SK-N-SH (cell line): ENCODE measurements at regions not wholly inside any gene's neighbourhood (a gene's known extent, or its start where the extent isn't known, plus 50 kb on each side); places are given as distances from the start of the nearest gene placed in this dataset.

Experiments
- CTCF ChIA-PET: fragments of 300-600, 350-600 bp; formaldehyde crosslinking; extraction: SDS; loops from one replicate; lab custom pipeline; 2021; lab: Yijun Ruan, JAX
- POLR2A ChIA-PET: fragments of 350-600 bp; sonication (Branson Sonifier 250); formaldehyde crosslinking; extraction: SDS; loops from one replicate; lab custom pipeline; 2020; ENCODE audit warnings: antibody characterized with exemption, inconsistent platforms; lab: Yijun Ruan, JAX
- DNase-seq: peaks from one replicate; pipeline ENCODE4 v3.0.0; 2012
- H2AFZ ChIP-seq: fragments of 200-600 bp; sonication (generic); 2 replicates; pipeline ENCODE4 v1.8.1; 2016; ENCODE audit warnings: antibody characterized with exemption, mild to moderate bottlenecking, low read depth
- H3F3A ChIP-seq: fragments of 200-600 bp; sonication (generic); replicated peaks from 2 replicates; pipeline ENCODE3; 2016; ENCODE audit warnings: antibody characterized with exemption, mild to moderate bottlenecking; ENCODE audit not compliant: insufficient read depth
- H3K27ac ChIP-seq, 2 experiments: fragments of 200-500 bp in 1 of 2; fragments of 200-600 bp in 1 of 2; sonication (Bioruptor generic) in 1 of 2; sonication (generic), shearing (Covaris generic) in 1 of 2; 2 replicates each; pipeline versions ENCODE4 v1.5.1 to v1.6.1; 2014 to 2016; ENCODE audit warnings: low read depth in 2 of 2, inconsistent platforms in 1 of 2, low read length in 1 of 2, mild to moderate bottlenecking in 1 of 2, mixed read lengths in 1 of 2
- H3K27me3 ChIP-seq: fragments of 200-600 bp; sonication (generic), shearing (Covaris generic); 2 replicates; pipeline ENCODE4 v1.6.1; 2016; ENCODE audit warnings: mixed run types; ENCODE audit not compliant: insufficient read depth
- H3K36me3 ChIP-seq, 2 experiments: fragments of 200-500 bp in 1 of 2; fragments of 200-600 bp in 1 of 2; sonication (Bioruptor generic) in 1 of 2; sonication (generic) in 1 of 2; replicated peaks in 1 of 2; 2 replicates each; pipeline versions ENCODE3 to v1.5.1; 2014 to 2016; ENCODE audit warnings: low read length in 1 of 2, mild to moderate bottlenecking in 1 of 2; ENCODE audit not compliant: insufficient read depth in 2 of 2, control insufficient read depth in 1 of 2
- H3K4me1 ChIP-seq, 2 experiments: fragments of 200-500 bp in 1 of 2; fragments of 200-600 bp in 1 of 2; sonication (Bioruptor generic) in 1 of 2; sonication (generic), shearing (Covaris generic) in 1 of 2; 2 replicates each; pipeline versions ENCODE4 v1.5.1 to v1.6.1; 2014 to 2016; ENCODE audit warnings: low read depth in 1 of 2, low read length in 1 of 2, mixed run types in 1 of 2; ENCODE audit not compliant: insufficient read depth in 2 of 2, control insufficient read depth in 1 of 2
- H3K4me2 ChIP-seq: fragments of 200-600 bp; sonication (generic), shearing (Covaris generic); 2 replicates; pipeline ENCODE4 v1.6.1; 2017; ENCODE audit warnings: mixed run types
- H3K4me3 ChIP-seq, 2 experiments: fragments of 200-500 bp in 1 of 2; fragments of 200-600 bp in 1 of 2; sonication (Bioruptor generic) in 1 of 2; sonication (generic), shearing (Covaris generic) in 1 of 2; 2 replicates each; pipeline versions ENCODE4 v1.5.1 to v1.8.1; 2014 to 2016; ENCODE audit warnings: low read depth in 2 of 2, inconsistent platforms in 1 of 2, low read length in 1 of 2, mild to moderate bottlenecking in 1 of 2, mixed read lengths in 1 of 2, moderate library complexity in 1 of 2
- H3K79me2 ChIP-seq: fragments of 200-600 bp; sonication (generic); 2 replicates; pipeline ENCODE4 v1.8.1; 2017; ENCODE audit warnings: mild to moderate bottlenecking; ENCODE audit not compliant: insufficient read depth
- H3K9ac ChIP-seq: fragments of 200-600 bp; sonication (generic); 2 replicates; pipeline ENCODE4 v1.6.1; 2017; ENCODE audit warnings: mixed run types
- H3K9me2 ChIP-seq: fragments of 200-600 bp; sonication (generic); 2 replicates; pipeline ENCODE4 v1.6.1; 2017; ENCODE audit warnings: mixed run types
- H3K9me3 ChIP-seq: fragments of 200-600 bp; sonication (generic); 2 replicates; pipeline ENCODE4 v1.6.1; 2017; ENCODE audit warnings: mixed run types, mild to moderate bottlenecking, moderate library complexity
- H4K20me1 ChIP-seq: fragments of 200-600 bp; sonication (generic); 2 replicates; pipeline ENCODE4 v1.6.1; 2017; ENCODE audit warnings: mild to moderate bottlenecking, mixed run types; ENCODE audit not compliant: insufficient read depth
- CHD2 ChIP-seq: fragments of 150-350 bp; IDR thresholded peaks from 2 replicates; pipeline ENCODE4 v1.6.1; 2018; ENCODE audit warnings: low read length; ENCODE audit not compliant: partially characterized antibody
- ELF1 ChIP-seq: IDR thresholded peaks from 2 replicates; pipeline ENCODE4 v1.4.0; 2012
- FOXJ3 ChIP-seq: sonication (generic); formaldehyde crosslinking; IDR thresholded peaks from 2 replicates; pipeline ENCODE4 v1.5.1; 2020; ENCODE audit warnings: mild to moderate bottlenecking, missing genetic modification reagents
- GATA2 ChIP-seq: sonication (generic); formaldehyde crosslinking; IDR thresholded peaks from 2 replicates; pipeline ENCODE4 v1.5.0; 2020; ENCODE audit warnings: mild to moderate bottlenecking, missing genetic modification reagents
- MEF2A ChIP-seq: IDR thresholded peaks from 2 replicates; pipeline ENCODE4 v1.4.0; 2012; ENCODE audit warnings: low read depth, borderline replicate concordance
- NRF1 ChIP-seq: IDR thresholded peaks from 2 replicates; pipeline ENCODE4 v1.6.1; 2012; ENCODE audit warnings: low read depth, mild to moderate bottlenecking, low read length
- POLR2AphosphoS5 ChIP-seq: IDR thresholded peaks from 2 replicates; pipeline ENCODE4 v1.6.1; 2012; ENCODE audit warnings: low read depth, low read length
- RAD21 ChIP-seq: IDR thresholded peaks from 2 replicates; pipeline ENCODE4 v1.6.1; 2012; ENCODE audit warnings: mild to moderate bottlenecking, low read length
- RCOR1 ChIP-seq: fragments of 150-350 bp; IDR thresholded peaks from 2 replicates; pipeline ENCODE4 v1.6.1; 2017; ENCODE audit warnings: antibody characterized with exemption, low read length
- RXRA ChIP-seq: IDR thresholded peaks from 2 replicates; pipeline ENCODE4 v1.4.0; 2012; ENCODE audit warnings: low read depth, mild to moderate bottlenecking, borderline replicate concordance
- SIN3A ChIP-seq: IDR thresholded peaks from 2 replicates; pipeline ENCODE4 v1.6.1; 2012; ENCODE audit warnings: low read depth, mild to moderate bottlenecking, low read length, moderate library complexity, borderline replicate concordance
- SMC3 ChIP-seq: IDR thresholded peaks from 2 replicates; pipeline ENCODE4 v1.6.1; 2012; ENCODE audit warnings: low read depth, low read length, improper control_type of control experiment
- TEAD4 ChIP-seq: IDR thresholded peaks from 2 replicates; pipeline ENCODE4 v1.4.0; 2012; ENCODE audit warnings: mild to moderate bottlenecking, borderline replicate concordance; ENCODE audit not compliant: insufficient read depth
- WGBS: methylation state at CpG from one replicate; pipeline ENCODE4 v1.1.6; 2017; ENCODE audit warnings: low lambda C conversion rate; 5-methylcytosine and 5-hydroxymethylcytosine counted together
- TF ChIP-seq, protein P1 (sequence below): fragments of 150-350 bp; IDR thresholded peaks from 2 replicates; pipeline ENCODE4 v1.6.1; 2016; ENCODE audit warnings: mild to moderate bottlenecking, low read depth, low read length
- TF ChIP-seq, protein P2 (sequence below): IDR thresholded peaks from 2 replicates; pipeline ENCODE4; 2012
- TF ChIP-seq, protein P3 (sequence below): fragments of 150-350 bp; IDR thresholded peaks from 2 replicates; pipeline ENCODE4 v1.6.1; 2017; ENCODE audit warnings: antibody characterized with exemption, low read length, low read depth, borderline replicate concordance
- TF ChIP-seq, protein P4 (sequence below): IDR thresholded peaks from 2 replicates; pipeline ENCODE4 v1.4.0; 2012; ENCODE audit warnings: low read depth, borderline replicate concordance
- TF ChIP-seq, protein P5 (sequence below): IDR thresholded peaks from 2 replicates; pipeline ENCODE4 v1.4.0; 2012; ENCODE audit warnings: low read depth

DNA sequence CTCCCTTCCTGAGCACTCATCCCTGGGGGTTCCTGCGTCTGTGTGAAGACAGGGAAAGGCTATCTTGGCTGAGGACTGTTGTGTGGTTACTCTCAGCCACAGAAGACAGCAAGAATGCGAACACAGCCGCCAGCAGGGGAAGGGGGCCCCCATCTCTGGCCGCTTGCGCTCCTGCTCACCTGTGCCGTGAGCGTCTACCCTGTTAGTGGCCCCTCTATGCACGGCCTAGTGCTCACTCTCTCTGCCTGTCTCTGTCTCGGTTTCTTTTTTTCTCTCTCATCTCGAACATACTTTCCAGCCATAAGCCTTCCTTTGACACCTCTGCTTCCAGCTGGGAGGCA lies 206.7 kb upstream of the APCDD1 start:
- Histone ChIP-seq H4K20me1 (no peaks in the 10 kb centered on the region), H3K4me2 (no peak overlapping the region), H3K36me3 (no peaks in the 10 kb centered on the region), H3K27me3 (no peaks in the 10 kb centered on the region; the same call in 1 of the 2 replicates), H3K9me2 (no peaks in the 10 kb centered on the region), H3K4me3 (no peak overlapping the region), H3K9ac (no peak overlapping the region), H3K9me3 (no peaks in the 10 kb centered on the region), H3K27ac (no peak overlapping the region), H3K4me1 (peaks cover 0 to 30% of the 10 kb centered on the region in 2 experiments; a peak in 1 of 4 replicates), H2AFZ (no peak overlapping the region), H3K79me2 (no peaks in the 10 kb centered on the region), H3F3A (no peaks in the 10 kb centered on the region)
- CTCF ChIA-PET, result no interaction called here
- POLR2A ChIA-PET, result no interaction called here
- TF ChIP-seq MEF2A, result no peak
- no peak for TF ChIP-seq RXRA
- WGBS, result 64% methylated on average over 9 of the region's 10 CpGs
- DNase-seq, result no peak

DNA sequence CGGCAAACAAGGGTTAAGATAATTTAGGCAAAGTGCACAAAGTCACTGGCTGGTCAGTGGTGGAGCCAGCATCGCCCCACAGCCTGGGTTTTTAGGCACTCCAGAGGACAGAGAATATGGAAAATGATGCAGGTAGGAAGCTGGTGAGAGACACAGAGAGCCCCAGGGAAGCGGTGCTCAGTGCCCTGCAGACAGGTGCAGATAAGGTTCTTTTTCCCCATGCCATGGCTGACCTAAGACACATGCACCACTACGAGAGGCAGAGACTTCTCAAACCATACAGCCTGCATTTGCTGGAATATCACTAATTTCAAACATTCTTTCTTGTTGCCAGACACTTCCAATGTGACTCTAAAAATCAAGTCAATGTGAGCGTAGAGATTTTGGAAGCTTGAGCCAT lies 205.7 kb upstream of the APCDD1 start:
- Histone ChIP-seq H3K27me3 (no peaks in the 10 kb centered on the region; the same call in 1 of the 2 replicates), H3F3A (no peaks in the 10 kb centered on the region), H3K9me2 (no peaks in the 10 kb centered on the region), H2AFZ (no peak overlapping the region), H3K9ac (no peak overlapping the region), H3K4me2 (no peak overlapping the region), H3K9me3 (no peaks in the 10 kb centered on the region), H3K4me1 (peaks cover 0 to 30% of the 10 kb centered on the region in 2 experiments; a peak in 1 of 4 replicates), H3K79me2 (no peaks in the 10 kb centered on the region), H4K20me1 (no peaks in the 10 kb centered on the region), H3K27ac (no peak overlapping the region), H3K36me3 (no peaks in the 10 kb centered on the region), H3K4me3 (no peak overlapping the region)
- ChIA-PET CTCF (interaction anchor here (1.2 kb wide), 1 partner anchor 20 kb away, joined by 3 read pairs; no protein-coding TSS in a partner anchor), POLR2A (no interaction called here)
- no peak for TF ChIP-seq RCOR1
- TF ChIP-seq, protein P1, sequence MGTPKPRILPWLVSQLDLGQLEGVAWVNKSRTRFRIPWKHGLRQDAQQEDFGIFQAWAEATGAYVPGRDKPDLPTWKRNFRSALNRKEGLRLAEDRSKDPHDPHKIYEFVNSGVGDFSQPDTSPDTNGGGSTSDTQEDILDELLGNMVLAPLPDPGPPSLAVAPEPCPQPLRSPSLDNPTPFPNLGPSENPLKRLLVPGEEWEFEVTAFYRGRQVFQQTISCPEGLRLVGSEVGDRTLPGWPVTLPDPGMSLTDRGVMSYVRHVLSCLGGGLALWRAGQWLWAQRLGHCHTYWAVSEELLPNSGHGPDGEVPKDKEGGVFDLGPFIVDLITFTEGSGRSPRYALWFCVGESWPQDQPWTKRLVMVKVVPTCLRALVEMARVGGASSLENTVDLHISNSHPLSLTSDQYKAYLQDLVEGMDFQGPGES, result no peak
- 58% methylated on average over 5 of the region's 5 CpGs for WGBS
- DNase-seq, result no peak

DNA sequence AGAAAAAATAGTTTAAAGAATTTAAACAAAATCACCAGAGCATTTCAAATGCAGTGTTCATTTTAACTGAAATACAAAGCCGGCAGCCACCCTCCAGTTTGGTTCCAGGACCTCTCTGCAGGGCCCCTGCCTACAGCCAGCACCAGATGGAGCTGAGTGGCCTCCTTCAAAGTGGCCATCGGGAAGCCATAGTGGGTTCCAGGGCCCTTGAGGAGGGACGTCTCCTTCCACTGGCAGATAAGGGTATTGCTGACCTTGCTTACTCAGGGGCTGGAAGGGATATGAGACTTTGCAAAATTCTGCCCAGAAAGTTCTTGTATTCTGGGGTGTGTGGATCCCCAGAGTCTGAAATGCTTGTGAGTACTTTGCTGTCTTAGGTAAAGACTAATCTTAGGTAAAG lies 205.2 kb upstream of the APCDD1 start:
- no peaks in the 10 kb centered on the region for H3F3A ChIP-seq
- no peak overlapping the region for H3K27ac ChIP-seq
- CTCF ChIA-PET, result interaction anchor here (1.2 kb wide), 1 partner anchor 21 kb away, joined by 3 read pairs; no protein-coding TSS in a partner anchor
- no peak for DNase-seq
- no peaks in the 10 kb centered on the region for H3K9me2 ChIP-seq
- no peak overlapping the region for H3K4me3 ChIP-seq
- peaks cover 0 to 30% of the 10 kb centered on the region in 2 experiments; a peak in 1 of 4 replicates for H3K4me1 ChIP-seq
- no peak overlapping the region for H2AFZ ChIP-seq
- H3K79me2 ChIP-seq, result no peaks in the 10 kb centered on the region
- H3K36me3 ChIP-seq, result no peaks in the 10 kb centered on the region
- WGBS, result 51% methylated on average over 2 of the region's 3 CpGs
- no peaks in the 10 kb centered on the region for H3K9me3 ChIP-seq
- no peaks in the 10 kb centered on the region for H4K20me1 ChIP-seq
- no peaks in the 10 kb centered on the region; the same call in 1 of the 2 replicates for H3K27me3 ChIP-seq
- H3K9ac ChIP-seq, result no peak overlapping the region
- POLR2A ChIA-PET, result no interaction called here
- no peak overlapping the region for H3K4me2 ChIP-seq
- TF ChIP-seq GATA2 (CRISPR knock-in tag) (no peak), NRF1 (no peak), FOXJ3 (CRISPR knock-in tag) (no peak), ELF1 (no peak), SMC3 (no peak), SIN3A (no peak), CHD2 (no peak), POLR2AphosphoS5 (no peak), TEAD4 (no peak), RAD21 (no peak)
- TF ChIP-seq, protein P1, result no peak
- TF ChIP-seq, protein P2, sequence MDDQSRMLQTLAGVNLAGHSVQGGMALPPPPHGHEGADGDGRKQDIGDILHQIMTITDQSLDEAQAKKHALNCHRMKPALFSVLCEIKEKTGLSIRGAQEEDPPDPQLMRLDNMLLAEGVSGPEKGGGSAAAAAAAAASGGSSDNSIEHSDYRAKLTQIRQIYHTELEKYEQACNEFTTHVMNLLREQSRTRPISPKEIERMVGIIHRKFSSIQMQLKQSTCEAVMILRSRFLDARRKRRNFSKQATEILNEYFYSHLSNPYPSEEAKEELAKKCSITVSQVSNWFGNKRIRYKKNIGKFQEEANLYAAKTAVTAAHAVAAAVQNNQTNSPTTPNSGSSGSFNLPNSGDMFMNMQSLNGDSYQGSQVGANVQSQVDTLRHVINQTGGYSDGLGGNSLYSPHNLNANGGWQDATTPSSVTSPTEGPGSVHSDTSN, result no peak
- TF ChIP-seq, protein P3, sequence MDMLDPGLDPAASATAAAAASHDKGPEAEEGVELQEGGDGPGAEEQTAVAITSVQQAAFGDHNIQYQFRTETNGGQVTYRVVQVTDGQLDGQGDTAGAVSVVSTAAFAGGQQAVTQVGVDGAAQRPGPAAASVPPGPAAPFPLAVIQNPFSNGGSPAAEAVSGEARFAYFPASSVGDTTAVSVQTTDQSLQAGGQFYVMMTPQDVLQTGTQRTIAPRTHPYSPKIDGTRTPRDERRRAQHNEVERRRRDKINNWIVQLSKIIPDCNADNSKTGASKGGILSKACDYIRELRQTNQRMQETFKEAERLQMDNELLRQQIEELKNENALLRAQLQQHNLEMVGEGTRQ, result no peak
- TF ChIP-seq, protein P4, sequence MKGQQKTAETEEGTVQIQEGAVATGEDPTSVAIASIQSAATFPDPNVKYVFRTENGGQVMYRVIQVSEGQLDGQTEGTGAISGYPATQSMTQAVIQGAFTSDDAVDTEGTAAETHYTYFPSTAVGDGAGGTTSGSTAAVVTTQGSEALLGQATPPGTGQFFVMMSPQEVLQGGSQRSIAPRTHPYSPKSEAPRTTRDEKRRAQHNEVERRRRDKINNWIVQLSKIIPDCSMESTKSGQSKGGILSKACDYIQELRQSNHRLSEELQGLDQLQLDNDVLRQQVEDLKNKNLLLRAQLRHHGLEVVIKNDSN, result no peak
- TF ChIP-seq, protein P5, sequence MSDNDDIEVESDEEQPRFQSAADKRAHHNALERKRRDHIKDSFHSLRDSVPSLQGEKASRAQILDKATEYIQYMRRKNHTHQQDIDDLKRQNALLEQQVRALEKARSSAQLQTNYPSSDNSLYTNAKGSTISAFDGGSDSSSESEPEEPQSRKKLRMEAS, result no peak
